ACHN (cell line): ENCODE measurements at regions not wholly inside any gene's neighbourhood (a gene's known extent, or its start where the extent isn't known, plus 50 kb on each side); places are given as distances from the start of the nearest gene placed in this dataset.
"Not testable (repeated sequence)": the region's sequence is repeated elsewhere in the genome, so short reads cannot be mapped to it uniquely, and the experiment has no call there.

Experiments used
- DNase-seq: peaks from one replicate; pipeline ENCODE4 v3.0.0-alpha.2; 2015
- in situ Hi-C: cut with HindIII; loops from 2 replicates; pipeline ENCODE4 v1.10.0; 2017; ENCODE audit warnings: low sequenced_read_pairs, low pct_ligation_motif_present, low pct_unique_long_range_greater_than_20kb

DNA sequence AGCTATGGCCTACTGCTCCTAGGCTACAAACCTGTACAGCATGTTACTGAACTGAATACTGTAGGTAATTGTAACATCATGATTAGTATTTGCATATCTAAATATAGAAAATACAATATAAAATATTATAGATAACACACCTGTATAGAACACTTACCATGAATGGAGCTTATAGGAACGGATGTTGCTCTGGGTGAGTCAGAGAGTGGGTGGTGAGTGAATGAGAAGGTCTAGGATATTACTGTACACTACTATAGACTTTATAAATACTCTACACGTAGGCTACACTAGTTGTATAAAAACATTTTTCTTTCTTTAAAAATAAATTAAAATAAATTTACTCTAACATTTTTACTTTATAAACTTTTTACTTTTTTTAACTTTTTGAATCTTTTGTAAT is 224.0 kb upstream of the CBLB start:
- no peak for DNase-seq
- in situ Hi-C loops = no loop called here

DNA sequence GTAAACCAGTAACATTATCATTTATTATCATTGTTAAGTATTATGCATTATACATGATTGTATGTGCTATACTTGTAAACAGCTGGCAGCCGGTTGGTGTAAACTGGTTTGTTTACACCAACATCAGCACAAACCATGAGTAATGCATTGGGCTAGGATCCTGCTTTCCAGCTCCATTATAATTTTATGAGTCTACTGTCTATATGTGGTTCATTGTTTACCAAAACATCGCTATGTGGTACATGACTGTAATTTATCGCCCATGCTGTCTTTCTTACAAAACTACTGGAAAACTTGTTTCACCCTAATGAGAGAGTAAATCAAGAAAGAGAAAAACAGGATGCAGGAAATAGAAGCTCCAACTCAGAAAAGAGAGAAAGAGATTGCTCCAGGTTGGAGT is 224.8 kb upstream of the CBLB start:
- in situ Hi-C loops = no loop called here
- no peak for DNase-seq

GRCh38 chr3:106097817-106098435 is 229.1 kb upstream of the CBLB start:
- no peak for DNase-seq
- in situ Hi-C loops = no loop called here

- DNase-seq = no peak
- in situ Hi-C loops = no loop called here
These were observed 234.6 kb upstream of the CBLB start for GRCh38 chr3:106103383-106103782.

GRCh38 chr3:106104078-106104477 is 235.3 kb upstream of the CBLB start:
- in situ Hi-C loops = no loop called here
- no peak for DNase-seq

- in situ Hi-C loops = no loop called here
- no peak for DNase-seq
These were observed 240.1 kb upstream of the CBLB start for GRCh38 chr3:106108925-106109324.

- DNase-seq, in situ Hi-C loops: not testable (repeated sequence)
These were observed 243.7 kb upstream of the CBLB start for GRCh38 chr3:106112561-106112960.

DNA sequence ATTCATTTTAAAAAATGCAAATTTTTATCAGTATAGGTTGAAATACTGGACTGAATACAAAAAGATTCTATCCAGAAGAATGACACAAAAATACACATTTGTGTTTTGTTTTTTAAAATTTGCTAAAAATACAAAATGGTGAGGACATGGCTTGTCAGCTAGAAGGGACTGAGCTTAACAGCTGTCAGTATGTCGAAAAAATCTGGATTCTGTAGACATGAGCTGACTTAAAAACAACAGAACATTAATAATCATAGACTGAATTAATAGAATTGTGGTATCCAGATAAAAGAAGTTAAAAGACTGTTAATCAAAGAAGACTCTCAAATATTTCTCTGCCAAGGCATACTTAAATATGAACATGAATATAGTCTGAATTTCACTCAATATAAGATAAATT is 244.9 kb upstream of the CBLB start:
- no peak for DNase-seq
- in situ Hi-C loops = no loop called here

DNA sequence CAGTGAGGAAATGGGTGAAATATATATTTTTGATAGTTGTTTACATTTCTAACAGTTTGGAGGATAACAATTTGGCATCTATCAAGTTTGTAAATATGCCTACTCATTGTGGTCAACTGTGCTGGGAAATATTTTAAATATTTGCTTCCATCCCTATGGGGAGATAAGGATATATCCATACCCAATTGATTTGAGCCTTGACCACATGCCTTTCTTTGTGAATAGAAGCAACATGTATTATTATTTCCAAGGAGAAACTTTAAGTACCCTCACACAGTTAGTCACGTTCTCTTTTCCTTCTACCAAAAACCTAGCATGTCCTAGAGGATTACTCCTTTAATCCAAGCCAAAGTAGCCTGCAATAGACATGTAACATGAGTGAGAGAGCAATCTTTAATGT is 245.4 kb upstream of the CBLB start:
- DNase-seq = no peak
- in situ Hi-C loops = no loop called here

- in situ Hi-C loops = no loop called here
- no peak for DNase-seq
These were observed 246.0 kb upstream of the CBLB start for GRCh38 chr3:106114848-106115247.

- in situ Hi-C loops = no loop called here
- DNase-seq = no peak
These were observed 246.7 kb upstream of the CBLB start for GRCh38 chr3:106115557-106115956.

GRCh38 chr3:106116733-106117489 is 248.1 kb upstream of the CBLB start:
- no peak for DNase-seq
- in situ Hi-C loops = no loop called here

- DNase-seq = no peak
These were observed 248.7 kb upstream of the CBLB start for GRCh38 chr3:106117490-106117858.

GRCh38 chr3:106119614-106120082 is 250.8 kb upstream of the CBLB start:
- in situ Hi-C loops = no loop called here
- no peak for DNase-seq

More at GRCh38 chr3:106117490-106117858, 248.7 kb upstream of the CBLB start:
- in situ Hi-C loops = no loop called here

DNA sequence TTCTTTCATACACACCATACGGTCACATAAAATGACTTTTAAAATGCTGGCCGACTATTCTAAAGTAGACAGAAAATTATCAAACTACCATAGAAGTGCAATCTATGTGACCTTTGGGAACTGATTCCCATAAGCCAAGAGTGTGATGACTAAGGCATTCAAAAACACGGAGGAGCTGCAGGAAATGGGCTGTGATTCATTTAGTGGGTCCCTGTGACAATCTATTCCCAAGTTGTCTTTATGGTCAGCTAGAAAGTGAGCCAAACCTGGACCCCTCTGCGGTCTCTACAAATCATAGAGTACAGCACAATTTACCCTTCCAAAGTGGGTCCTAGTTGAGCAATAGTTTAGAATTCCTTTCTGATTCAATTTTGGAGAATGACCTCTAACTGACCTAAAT is 251.5 kb upstream of the CBLB start:
- in situ Hi-C loops = no loop called here
- DNase-seq = no peak

- DNase-seq = no peak
- in situ Hi-C loops = no loop called here
These were observed 252.9 kb upstream of the CBLB start for GRCh38 chr3:106121491-106122289.

- no peak for DNase-seq
- in situ Hi-C loops = no loop called here
These were observed 256.0 kb upstream of the CBLB start for GRCh38 chr3:106124818-106125217.

DNA sequence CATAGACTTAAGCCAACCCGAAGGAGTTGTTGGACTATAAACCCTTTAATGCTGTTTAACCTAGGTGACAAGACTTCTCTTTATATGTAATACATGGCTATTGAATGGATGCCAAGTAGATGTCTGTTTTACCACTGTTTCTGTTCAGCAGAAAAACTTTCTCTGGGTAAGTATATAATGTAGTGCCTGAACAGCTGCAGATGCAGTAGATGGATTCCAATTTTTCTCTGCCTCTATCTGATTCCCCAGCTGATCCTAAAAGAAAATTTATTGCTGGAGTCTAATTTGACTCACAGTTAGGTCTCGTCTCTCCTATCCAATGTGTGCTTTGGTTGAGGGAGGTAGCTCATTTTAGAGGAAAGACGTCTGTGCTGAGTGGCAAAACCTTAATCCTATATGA is 256.5 kb upstream of the CBLB start:
- DNase-seq = no peak
- in situ Hi-C loops = no loop called here

DNA sequence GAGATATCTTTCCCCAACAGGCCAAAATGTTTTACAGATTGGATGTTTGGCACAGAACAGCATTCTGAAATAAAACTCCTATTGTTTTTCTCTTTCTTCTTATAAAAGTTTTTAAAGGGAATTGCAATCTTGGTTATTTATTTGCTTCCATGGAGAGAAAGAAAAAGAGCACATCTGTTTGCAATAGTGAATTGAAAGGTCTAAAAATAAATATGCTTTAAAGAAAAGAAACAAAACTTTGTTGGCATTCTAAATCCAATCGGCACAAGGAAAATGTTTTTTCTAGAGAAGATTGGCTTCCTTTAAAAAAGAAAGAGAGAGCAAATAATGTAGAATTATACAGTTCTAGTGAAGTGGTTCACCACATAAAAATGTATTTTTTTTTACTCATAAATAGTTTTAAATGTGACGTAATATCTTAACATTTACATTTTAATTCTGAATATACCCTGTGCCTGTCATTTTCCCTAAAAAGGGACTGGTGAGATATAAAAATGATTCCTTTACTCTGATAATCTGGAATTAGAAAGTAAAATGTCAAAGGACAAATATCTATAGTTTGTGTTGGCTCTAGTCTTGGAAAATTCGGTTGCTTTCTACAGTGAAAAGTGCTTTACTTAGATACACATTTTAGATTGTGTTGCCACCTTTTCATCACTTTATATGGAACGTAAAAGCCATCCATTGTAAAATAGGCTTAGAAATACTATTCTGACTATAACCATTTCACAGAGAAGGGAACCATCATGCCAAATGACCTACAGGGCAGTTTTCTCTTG is 257.4 kb upstream of the CBLB start:
- DNase-seq = no peak
- in situ Hi-C loops = no loop called here
